Ishikawa (cell line): ENCODE measurements at regions not wholly inside any gene's neighbourhood (a gene's known extent, or its start where the extent isn't known, plus 50 kb on each side); places are given as distances from the start of the nearest gene placed in this dataset.

Experiments used
- CEBPB ChIP-seq: IDR thresholded peaks from 2 replicates; pipeline ENCODE4 v1.6.1; 2012
- CREB1 ChIP-seq: IDR thresholded peaks from 2 replicates; pipeline ENCODE4 v1.6.1; 2012; ENCODE audit warnings: low read depth
- EGR1 ChIP-seq: IDR thresholded peaks from 2 replicates; pipeline ENCODE4 v1.6.1; 2012
- EP300 ChIP-seq: IDR thresholded peaks from 2 replicates; pipeline ENCODE4 v1.6.1; 2012; ENCODE audit warnings: borderline replicate concordance
- FOXM1 ChIP-seq: IDR thresholded peaks from 2 replicates; pipeline ENCODE4 v1.6.1; 2012; ENCODE audit warnings: low read depth, borderline replicate concordance
- NFIC ChIP-seq: IDR thresholded peaks from 2 replicates; pipeline ENCODE4 v1.6.1; 2012
- RAD21 ChIP-seq: IDR thresholded peaks from 2 replicates; pipeline ENCODE4 v1.6.1; 2012; ENCODE audit warnings: low read depth
- TAF1 ChIP-seq: IDR thresholded peaks from 2 replicates; pipeline ENCODE4 v1.6.1; 2012; ENCODE audit warnings: low read depth, mild to moderate bottlenecking
- TCF12 ChIP-seq: IDR thresholded peaks from 2 replicates; pipeline ENCODE4 v1.6.1; 2012; ENCODE audit warnings: low read depth
- TEAD4 ChIP-seq: IDR thresholded peaks from 2 replicates; pipeline ENCODE4 v1.6.1; 2012
- YY1 ChIP-seq: IDR thresholded peaks from 2 replicates; pipeline ENCODE4 v1.6.1; 2012; ENCODE audit warnings: low read depth
- ZBTB7A ChIP-seq: IDR thresholded peaks from 2 replicates; pipeline ENCODE4 v1.6.1; 2012; ENCODE audit warnings: low read depth
- TF ChIP-seq, protein P1 (sequence below): IDR thresholded peaks from 2 replicates; pipeline ENCODE4 v1.6.1; 2012
- TF ChIP-seq, protein P2 (sequence below): IDR thresholded peaks from 2 replicates; pipeline ENCODE4 v1.6.1; 2012; ENCODE audit warnings: low read depth, mild to moderate bottlenecking
- TF ChIP-seq, protein P3 (sequence below): IDR thresholded peaks from 2 replicates; pipeline ENCODE4 v1.6.1; 2012

DNA sequence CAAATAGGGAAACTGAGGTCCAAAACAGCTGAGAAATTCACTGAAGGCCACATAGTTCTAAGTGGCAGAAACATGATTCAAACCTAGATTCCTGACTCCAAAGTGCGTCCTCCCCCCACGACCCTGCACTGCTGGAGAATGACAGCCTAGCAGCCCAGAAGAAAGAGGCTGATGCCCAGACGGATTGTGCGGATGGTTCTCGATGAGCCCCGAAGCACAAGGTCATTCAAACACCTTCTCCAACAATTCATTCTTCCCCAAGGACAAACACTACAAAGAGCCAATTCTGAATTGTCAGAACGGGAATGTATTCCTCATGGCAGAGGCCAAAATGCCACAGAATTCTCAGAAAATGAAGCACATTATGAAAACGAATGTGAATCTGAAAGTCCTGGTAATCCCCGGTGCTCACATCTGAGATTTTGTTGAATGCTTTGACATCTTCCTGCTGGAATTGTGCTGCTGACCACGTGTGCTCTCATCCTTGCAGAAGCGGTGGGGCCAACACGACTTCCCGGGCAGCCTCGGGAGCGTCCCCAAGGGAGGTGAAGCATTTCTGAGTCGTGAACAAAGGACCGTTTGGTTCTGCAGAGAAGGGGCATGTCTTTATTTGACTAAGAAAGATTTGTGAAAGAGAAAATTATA is 337.0 kb downstream of the EIPR1 start:
- no peak for TF ChIP-seq CEBPB
- TF ChIP-seq, protein P1, sequence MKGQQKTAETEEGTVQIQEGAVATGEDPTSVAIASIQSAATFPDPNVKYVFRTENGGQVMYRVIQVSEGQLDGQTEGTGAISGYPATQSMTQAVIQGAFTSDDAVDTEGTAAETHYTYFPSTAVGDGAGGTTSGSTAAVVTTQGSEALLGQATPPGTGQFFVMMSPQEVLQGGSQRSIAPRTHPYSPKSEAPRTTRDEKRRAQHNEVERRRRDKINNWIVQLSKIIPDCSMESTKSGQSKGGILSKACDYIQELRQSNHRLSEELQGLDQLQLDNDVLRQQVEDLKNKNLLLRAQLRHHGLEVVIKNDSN: no peak
- no peak for TF ChIP-seq YY1
- TF ChIP-seq TAF1: no peak
- no peak for TF ChIP-seq EGR1
- no peak for TF ChIP-seq RAD21
- TF ChIP-seq, protein P2, sequence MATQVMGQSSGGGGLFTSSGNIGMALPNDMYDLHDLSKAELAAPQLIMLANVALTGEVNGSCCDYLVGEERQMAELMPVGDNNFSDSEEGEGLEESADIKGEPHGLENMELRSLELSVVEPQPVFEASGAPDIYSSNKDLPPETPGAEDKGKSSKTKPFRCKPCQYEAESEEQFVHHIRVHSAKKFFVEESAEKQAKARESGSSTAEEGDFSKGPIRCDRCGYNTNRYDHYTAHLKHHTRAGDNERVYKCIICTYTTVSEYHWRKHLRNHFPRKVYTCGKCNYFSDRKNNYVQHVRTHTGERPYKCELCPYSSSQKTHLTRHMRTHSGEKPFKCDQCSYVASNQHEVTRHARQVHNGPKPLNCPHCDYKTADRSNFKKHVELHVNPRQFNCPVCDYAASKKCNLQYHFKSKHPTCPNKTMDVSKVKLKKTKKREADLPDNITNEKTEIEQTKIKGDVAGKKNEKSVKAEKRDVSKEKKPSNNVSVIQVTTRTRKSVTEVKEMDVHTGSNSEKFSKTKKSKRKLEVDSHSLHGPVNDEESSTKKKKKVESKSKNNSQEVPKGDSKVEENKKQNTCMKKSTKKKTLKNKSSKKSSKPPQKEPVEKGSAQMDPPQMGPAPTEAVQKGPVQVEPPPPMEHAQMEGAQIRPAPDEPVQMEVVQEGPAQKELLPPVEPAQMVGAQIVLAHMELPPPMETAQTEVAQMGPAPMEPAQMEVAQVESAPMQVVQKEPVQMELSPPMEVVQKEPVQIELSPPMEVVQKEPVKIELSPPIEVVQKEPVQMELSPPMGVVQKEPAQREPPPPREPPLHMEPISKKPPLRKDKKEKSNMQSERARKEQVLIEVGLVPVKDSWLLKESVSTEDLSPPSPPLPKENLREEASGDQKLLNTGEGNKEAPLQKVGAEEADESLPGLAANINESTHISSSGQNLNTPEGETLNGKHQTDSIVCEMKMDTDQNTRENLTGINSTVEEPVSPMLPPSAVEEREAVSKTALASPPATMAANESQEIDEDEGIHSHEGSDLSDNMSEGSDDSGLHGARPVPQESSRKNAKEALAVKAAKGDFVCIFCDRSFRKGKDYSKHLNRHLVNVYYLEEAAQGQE: no peak
- TF ChIP-seq NFIC: no peak
- no peak for TF ChIP-seq EP300
- no peak for TF ChIP-seq TEAD4
- TF ChIP-seq ZBTB7A: no peak
- no peak for TF ChIP-seq CREB1
- no peak for TF ChIP-seq FOXM1
- TF ChIP-seq, protein P3, sequence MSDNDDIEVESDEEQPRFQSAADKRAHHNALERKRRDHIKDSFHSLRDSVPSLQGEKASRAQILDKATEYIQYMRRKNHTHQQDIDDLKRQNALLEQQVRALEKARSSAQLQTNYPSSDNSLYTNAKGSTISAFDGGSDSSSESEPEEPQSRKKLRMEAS: no peak
- no peak for TF ChIP-seq TCF12

DNA sequence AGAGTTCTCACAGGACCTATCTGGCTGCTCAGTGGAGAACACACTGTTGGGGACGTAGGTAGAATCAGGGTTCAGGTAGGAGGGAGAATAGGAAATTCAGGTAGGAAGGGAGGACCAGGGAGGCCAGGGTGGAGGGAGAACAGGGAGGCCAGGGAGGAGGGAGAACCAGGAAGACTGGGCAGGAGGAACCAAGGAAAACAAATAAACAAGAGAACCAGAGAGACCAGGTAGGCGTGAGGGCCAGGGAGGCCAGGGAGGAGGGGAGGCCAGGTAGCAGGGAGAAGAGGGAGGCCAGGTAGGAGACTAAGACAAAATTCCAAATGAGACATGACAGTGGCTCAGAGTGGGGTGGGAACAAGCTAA is 337.6 kb downstream of the EIPR1 start:
- TF ChIP-seq, protein P1: no peak
- TF ChIP-seq TCF12 (no peak), TEAD4 (no peak), EP300 (no peak), CEBPB (no peak), TAF1 (no peak), CREB1 (no peak), RAD21 (no peak), ZBTB7A (no peak), YY1 (no peak), NFIC (no peak), FOXM1 (no peak), EGR1 (no peak)
- TF ChIP-seq, protein P3: no peak
- TF ChIP-seq, protein P2: no peak

DNA sequence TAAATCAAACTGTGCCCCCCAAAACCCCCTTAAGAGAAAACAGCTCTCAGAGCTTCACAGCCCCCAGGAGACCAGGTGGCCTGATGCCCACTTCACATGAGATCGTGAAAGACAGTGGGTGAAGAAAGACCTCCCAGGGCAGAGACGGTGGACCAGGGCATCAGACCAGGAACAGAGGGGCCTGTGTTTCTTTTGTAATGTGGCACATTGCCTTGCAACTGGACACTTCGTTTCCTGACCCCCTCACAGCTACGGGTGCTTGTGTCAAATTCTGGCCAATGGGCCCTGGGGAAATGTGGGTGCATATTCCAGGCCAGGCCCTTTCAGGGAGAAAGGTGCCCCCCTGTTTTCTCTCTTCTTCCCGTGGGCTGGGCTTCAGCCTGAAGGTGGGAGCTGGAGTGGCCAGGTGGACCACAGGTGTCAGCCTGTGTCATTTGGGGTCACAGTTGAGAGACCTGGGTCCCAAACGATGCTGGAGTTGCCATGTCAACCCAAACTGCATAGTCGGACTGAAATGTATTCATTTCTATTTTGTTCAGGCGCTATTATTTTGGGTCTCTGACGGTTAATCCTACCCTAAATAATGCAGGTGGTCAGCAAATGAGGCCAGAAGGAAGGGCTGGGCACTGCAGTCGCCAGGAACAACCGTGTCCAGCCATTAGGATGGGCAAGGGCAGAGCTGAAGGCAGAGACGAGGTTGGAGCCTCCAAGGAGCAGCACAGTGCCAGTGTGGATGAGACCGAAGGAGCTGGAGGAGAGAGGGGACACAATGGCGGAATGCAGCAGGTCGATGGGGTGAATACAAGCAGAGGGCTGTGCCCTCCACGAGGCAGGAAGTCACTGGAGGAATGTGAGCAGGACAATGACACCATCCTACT is 338.2 kb downstream of the EIPR1 start:
- TF ChIP-seq, protein P3: no peak
- no peak for TF ChIP-seq FOXM1
- TF ChIP-seq EP300: no peak
- TF ChIP-seq CREB1: no peak
- TF ChIP-seq EGR1: no peak
- TF ChIP-seq CEBPB: no peak
- TF ChIP-seq TAF1: no peak
- TF ChIP-seq ZBTB7A: no peak
- TF ChIP-seq, protein P2: no peak
- TF ChIP-seq NFIC: no peak
- no peak for TF ChIP-seq YY1
- no peak for TF ChIP-seq TCF12
- TF ChIP-seq TEAD4: no peak
- TF ChIP-seq, protein P1: no peak
- no peak for TF ChIP-seq RAD21
